ENCODE measurements at regions not wholly inside any gene's neighbourhood (a gene's known extent, or its start where the extent isn't known, plus 50 kb on each side); places are given as distances from the start of the nearest gene placed in this dataset.
"Not testable (repeated sequence)": the region's sequence is repeated elsewhere in the genome, so short reads cannot be mapped to it uniquely, and the experiment has no call there.

DNA sequence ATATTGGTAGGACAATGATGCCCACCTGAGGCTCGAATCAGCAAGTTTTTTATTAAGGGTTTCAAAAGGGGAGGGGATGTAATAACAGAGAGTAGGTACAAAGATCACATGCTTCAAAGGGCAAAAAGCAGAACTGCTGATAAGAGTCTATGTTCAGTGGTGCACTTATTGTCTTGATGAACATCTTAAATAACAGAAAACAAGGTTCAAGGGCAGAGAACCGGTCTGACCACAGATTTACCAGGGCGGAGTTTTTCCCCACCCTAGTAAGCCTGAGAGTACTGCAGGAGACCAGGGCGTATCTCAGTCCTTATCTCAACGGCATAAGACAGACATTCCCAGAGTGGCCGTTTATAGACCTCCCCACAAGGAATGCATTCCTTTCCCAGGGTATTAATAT, 639.7 kb downstream of the HTR1B start:
- TF ChIP-seq EZH2 (IDR thresholded peaks at IDR 0.05; ENCODE audit: low read depth): not testable (repeated sequence)
- TF ChIP-seq, protein P1, sequence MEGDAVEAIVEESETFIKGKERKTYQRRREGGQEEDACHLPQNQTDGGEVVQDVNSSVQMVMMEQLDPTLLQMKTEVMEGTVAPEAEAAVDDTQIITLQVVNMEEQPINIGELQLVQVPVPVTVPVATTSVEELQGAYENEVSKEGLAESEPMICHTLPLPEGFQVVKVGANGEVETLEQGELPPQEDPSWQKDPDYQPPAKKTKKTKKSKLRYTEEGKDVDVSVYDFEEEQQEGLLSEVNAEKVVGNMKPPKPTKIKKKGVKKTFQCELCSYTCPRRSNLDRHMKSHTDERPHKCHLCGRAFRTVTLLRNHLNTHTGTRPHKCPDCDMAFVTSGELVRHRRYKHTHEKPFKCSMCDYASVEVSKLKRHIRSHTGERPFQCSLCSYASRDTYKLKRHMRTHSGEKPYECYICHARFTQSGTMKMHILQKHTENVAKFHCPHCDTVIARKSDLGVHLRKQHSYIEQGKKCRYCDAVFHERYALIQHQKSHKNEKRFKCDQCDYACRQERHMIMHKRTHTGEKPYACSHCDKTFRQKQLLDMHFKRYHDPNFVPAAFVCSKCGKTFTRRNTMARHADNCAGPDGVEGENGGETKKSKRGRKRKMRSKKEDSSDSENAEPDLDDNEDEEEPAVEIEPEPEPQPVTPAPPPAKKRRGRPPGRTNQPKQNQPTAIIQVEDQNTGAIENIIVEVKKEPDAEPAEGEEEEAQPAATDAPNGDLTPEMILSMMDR (conservative IDR thresholded peaks at IDR 0.05): not testable (repeated sequence)
